ENCODE measurements at regions not wholly inside any gene's neighbourhood (a gene's known extent, or its start where the extent isn't known, plus 50 kb on each side); places are given as distances from the start of the nearest gene placed in this dataset.

DNA sequence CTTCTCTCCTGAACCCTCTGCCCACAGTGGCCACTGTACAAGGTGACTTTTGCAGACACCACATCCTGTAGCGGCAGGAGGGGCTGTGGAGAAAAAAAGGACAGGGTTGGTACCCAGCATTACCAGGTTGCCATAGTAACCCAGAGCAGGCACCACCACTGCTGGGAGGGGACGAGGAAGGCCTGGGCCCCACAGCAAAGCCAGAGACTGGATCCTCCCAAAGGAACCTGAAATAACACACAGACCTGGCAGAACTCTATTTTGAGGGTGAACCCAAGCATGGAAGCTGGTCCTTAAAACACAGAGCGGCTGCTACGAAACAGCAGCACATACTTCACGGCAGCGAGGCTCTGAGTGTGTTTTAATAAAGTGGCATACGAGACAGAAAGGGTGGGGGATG, 380.6 kb downstream of the CTTN start:
- Mint-ChIP-seq H3K9me3 (peaks cover 0 to 11% (median 3%) of the 10 kb centered on the region in 7 donors), H3K36me3 (no peaks in the 10 kb centered on the region), H3K27me3 (peaks cover 0 to 6% (median 5%) of the 10 kb centered on the region in 3 donors), H3K27ac (no peak overlapping the region), H3K4me1 (no peaks in the 10 kb centered on the region), H3K4me3 (no peak overlapping the region)
- no peak for ATAC-seq (ENCODE audit: low read depth in 2 of 2)
- no peak for DNase-seq

GRCh38 chr11:70779433-70780245, 381.3 kb downstream of the CTTN start:
- no peak overlapping the region for H3K27ac Mint-ChIP-seq
- no peak overlapping the region for H3K4me3 Mint-ChIP-seq
- H3K9me3 Mint-ChIP-seq, result peaks cover 0 to 8% (median 3%) of the 10 kb centered on the region in 7 donors
- no peak for ATAC-seq (ENCODE audit: low read depth in 2 of 2)
- no peaks in the 10 kb centered on the region for H3K36me3 Mint-ChIP-seq
- H3K27me3 Mint-ChIP-seq, result peaks cover 0 to 6% (median 5%) of the 10 kb centered on the region in 3 donors
- no peak for DNase-seq
- H3K4me1 Mint-ChIP-seq, result no peaks in the 10 kb centered on the region

DNA sequence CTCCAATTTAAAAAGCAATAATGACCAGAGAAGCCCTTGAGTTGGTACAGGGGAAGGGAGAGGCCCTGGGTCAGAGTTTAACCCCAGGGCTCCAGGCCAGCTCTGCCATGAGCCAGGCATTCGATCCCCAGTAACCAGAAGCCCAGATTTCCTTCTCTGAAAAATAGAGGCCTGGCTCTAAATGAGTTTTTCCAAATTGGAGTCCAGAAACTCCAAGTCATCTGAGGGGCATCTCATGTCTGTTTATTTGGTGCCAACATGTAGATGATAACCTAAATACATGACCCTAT, 381.9 kb downstream of the CTTN start:
- H3K36me3 Mint-ChIP-seq, result no peaks in the 10 kb centered on the region
- peaks cover 0 to 8% (median 3%) of the 10 kb centered on the region in 7 donors for H3K9me3 Mint-ChIP-seq
- ATAC-seq (ENCODE audit: low read depth in 2 of 2), result no peak
- peaks cover 0 to 6% (median 5%) of the 10 kb centered on the region in 3 donors for H3K27me3 Mint-ChIP-seq
- no peak overlapping the region for H3K27ac Mint-ChIP-seq
- H3K4me1 Mint-ChIP-seq, result no peaks in the 10 kb centered on the region
- H3K4me3 Mint-ChIP-seq, result no peak overlapping the region
- no peak for DNase-seq

GRCh38 chr11:70782401-70782913, 384.1 kb downstream of the CTTN start:
- DNase-seq (no peak), ATAC-seq (ENCODE audit: low read depth in 2 of 2) (no peak)
- Mint-ChIP-seq H3K36me3 (no peaks in the 10 kb centered on the region), H3K4me1 (no peaks in the 10 kb centered on the region), H3K27me3 (peaks cover 0 to 1% (median 0%) of the 10 kb centered on the region in 3 donors), H3K27ac (no peak overlapping the region), H3K4me3 (no peak overlapping the region), H3K9me3 (peaks cover 0 to 1% (median 0%) of the 10 kb centered on the region in 7 donors)

DNA sequence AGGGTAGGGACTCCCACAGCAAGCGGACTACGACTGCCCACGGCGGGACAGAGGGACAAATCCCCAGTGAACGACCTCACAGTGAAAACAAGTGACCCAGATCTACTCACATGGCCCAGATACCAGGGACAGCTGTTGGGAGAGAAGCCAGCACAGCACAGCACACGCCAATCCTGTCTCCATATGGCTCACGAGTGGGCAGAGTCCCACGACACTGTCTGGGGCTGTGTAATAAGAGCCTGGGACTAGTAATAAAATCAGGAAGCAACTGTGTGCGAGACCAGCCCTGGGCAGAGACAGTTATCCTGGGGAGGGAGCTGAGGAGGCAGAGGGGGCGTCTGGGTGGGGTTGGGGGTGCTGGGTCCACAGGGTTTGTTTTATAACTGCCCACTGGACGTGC, 385.0 kb downstream of the CTTN start:
- no peaks in the 10 kb centered on the region for H3K27me3 Mint-ChIP-seq
- H3K27ac Mint-ChIP-seq, result no peak overlapping the region
- H3K9me3 Mint-ChIP-seq, result no peaks in the 10 kb centered on the region
- H3K4me3 Mint-ChIP-seq, result no peak overlapping the region
- H3K4me1 Mint-ChIP-seq, result no peaks in the 10 kb centered on the region
- no peak for DNase-seq
- ATAC-seq (ENCODE audit: low read depth in 2 of 2), result no peak
- no peaks in the 10 kb centered on the region for H3K36me3 Mint-ChIP-seq

GRCh38 chr11:70783821-70784220, 385.5 kb downstream of the CTTN start:
- H3K4me1 Mint-ChIP-seq, result no peaks in the 10 kb centered on the region
- no peak overlapping the region for H3K4me3 Mint-ChIP-seq
- no peak for DNase-seq
- ATAC-seq (ENCODE audit: low read depth in 2 of 2), result no peak
- no peak overlapping the region for H3K27ac Mint-ChIP-seq
- H3K36me3 Mint-ChIP-seq, result no peaks in the 10 kb centered on the region
- no peaks in the 10 kb centered on the region for H3K9me3 Mint-ChIP-seq
- no peaks in the 10 kb centered on the region for H3K27me3 Mint-ChIP-seq

DNA sequence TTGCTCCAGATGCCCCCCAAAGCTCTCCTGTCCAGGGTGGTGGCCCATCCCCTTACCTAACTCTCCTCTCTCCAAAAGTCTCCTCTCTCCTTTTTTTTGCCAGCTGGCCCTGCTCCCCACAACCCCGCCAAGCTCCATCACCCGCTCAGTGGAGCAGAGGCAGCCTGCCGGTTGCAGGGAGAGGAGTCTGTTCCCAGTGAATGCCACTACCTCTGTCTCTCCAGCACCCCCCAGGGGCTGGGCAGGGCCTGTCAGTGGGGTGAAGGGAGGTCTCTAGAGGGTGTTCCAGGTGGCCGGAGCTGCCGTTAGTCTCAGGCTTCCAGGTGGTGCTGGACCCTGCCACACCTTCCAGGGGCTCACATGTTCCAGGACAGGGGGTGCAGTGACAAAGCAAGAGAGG, 387.0 kb downstream of the CTTN start:
- no peak overlapping the region for H3K27ac Mint-ChIP-seq
- H3K4me3 Mint-ChIP-seq, result no peak overlapping the region
- H3K27me3 Mint-ChIP-seq, result no peaks in the 10 kb centered on the region
- ATAC-seq (ENCODE audit: low read depth in 2 of 2) (no peak), DNase-seq (no peak)
- H3K9me3 Mint-ChIP-seq, result no peaks in the 10 kb centered on the region
- no peaks in the 10 kb centered on the region for H3K36me3 Mint-ChIP-seq
- H3K4me1 Mint-ChIP-seq, result no peaks in the 10 kb centered on the region

DNA sequence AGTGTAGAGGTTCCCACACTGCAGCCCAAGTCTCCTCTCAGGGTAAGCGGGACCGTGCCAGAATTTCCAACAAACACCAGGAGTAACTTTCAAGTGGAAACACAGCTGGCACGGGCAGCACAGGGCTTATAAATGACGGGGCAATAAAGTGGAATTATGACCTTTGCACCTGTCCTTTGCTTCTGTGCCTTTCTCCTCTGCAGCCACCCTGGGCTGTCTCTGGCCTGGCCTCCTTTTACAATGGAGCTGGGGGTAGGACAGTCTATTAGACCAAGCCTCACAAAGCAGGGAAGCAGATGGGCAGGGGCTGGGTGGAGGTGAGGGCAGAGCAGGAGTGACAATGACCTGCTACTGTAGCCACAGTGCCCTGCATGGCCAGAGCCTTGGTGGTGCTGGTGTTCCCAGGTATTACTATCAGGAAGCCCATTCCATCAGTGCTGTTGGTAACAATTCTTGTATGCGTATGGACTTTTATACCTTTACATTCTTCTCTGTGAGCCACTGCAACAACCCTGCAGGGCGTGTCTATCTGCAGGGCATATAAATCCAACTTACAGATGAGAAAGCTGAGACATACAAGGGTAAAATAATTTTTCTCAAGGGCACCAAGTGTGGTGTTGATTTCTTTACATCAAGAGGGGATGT, 387.8 kb downstream of the CTTN start:
- ATAC-seq (ENCODE audit: low read depth in 2 of 2), result no peak
- Mint-ChIP-seq H3K9me3 (peaks cover 0 to 6% (median 0%) of the 10 kb centered on the region in 7 donors), H3K36me3 (no peaks in the 10 kb centered on the region), H3K27me3 (no peaks in the 10 kb centered on the region), H3K4me1 (no peaks in the 10 kb centered on the region), H3K4me3 (no peak overlapping the region), H3K27ac (no peak overlapping the region)
- no peak for DNase-seq

DNA sequence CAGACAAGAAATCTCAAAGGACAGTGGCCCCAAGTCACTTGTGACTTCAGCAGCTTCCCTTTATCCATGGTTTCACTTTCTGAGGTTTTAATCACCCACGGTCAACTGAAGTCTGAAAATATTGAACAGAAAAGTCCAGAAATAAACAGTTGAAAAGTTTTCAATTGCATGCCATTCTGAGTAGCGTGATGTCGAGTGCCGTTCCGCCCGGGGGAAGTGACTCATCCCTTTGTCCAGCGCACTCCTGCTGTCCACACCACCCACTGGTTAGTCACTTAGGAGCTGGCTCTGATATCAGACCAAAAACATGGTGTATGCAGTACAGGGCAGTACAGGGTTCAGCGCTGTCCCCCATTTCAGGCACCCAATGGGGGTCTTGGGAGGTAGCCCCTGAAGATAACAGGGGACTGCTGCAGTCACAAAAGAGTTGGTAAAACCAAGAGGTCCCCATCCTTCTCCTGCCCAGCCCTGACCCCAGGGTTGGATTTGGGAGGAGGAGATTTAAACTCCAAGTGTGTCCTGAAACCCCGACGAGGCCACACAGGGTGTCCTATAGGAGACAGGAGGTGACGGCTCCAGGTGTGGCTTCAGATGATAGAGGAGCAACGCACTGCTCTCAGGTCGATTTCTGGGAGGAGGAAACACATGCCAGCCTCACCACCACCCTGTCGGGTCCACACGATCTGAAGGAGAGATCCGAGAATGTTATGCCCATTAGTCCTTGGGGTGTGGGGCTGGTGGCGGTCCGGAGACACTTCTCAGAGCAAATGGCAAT, 390.1 kb downstream of the CTTN start:
- DNase-seq (no peak), ATAC-seq (ENCODE audit: low read depth in 2 of 2) (no peak)
- H3K9me3 Mint-ChIP-seq, result peaks cover 4 to 28% (median 10%) of the 10 kb centered on the region in 7 donors
- no peaks in the 10 kb centered on the region for H3K27me3 Mint-ChIP-seq
- no peaks in the 10 kb centered on the region for H3K4me1 Mint-ChIP-seq
- H3K36me3 Mint-ChIP-seq, result peaks cover 0 to 3% of the 10 kb centered on the region in 2 donors
- peak overlapping the region in 1 of 6 donors; percentile 65 for H3K27ac Mint-ChIP-seq
- no peak overlapping the region for H3K4me3 Mint-ChIP-seq

DNA sequence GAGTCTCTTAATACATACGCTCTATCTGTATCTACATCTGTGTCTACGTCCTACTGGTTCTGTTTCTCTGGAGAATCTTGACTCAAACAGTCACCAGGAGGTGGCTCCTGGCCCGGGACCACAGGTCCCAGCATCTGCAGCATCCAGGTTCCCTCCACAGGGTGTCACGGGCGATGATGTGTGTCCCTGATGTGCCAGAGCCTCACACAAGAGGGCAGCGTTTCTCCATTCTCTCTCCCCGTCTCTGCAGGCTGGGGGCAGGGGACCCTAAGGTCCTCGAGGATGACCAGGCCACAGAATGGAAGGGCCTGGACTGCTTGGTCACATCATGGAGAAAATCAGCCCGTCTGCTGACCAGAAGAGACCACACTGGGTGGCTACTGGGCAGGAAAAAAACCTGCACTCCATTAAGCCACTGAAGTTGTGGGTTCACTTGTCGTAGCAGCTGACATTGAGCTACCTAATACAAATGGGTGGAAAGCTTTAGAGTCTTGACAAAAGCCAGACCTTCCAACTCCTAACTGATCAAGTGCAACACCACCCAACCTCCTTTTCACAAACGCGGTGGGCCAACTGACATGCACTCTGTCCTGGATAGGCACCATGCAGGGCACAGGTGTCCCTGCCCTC, 392.5 kb downstream of the CTTN start:
- ATAC-seq (ENCODE audit: low read depth in 2 of 2) (no peak), DNase-seq (no peak)
- H3K4me3 Mint-ChIP-seq, result no peak overlapping the region
- H3K27ac Mint-ChIP-seq, result no peak overlapping the region
- peaks cover 7 to 48% (median 24%) of the 10 kb centered on the region in 7 donors for H3K9me3 Mint-ChIP-seq
- H3K4me1 Mint-ChIP-seq, result no peaks in the 10 kb centered on the region
- H3K36me3 Mint-ChIP-seq, result peaks cover 0 to 9% of the 10 kb centered on the region in 2 donors
- H3K27me3 Mint-ChIP-seq, result no peaks in the 10 kb centered on the region

DNA sequence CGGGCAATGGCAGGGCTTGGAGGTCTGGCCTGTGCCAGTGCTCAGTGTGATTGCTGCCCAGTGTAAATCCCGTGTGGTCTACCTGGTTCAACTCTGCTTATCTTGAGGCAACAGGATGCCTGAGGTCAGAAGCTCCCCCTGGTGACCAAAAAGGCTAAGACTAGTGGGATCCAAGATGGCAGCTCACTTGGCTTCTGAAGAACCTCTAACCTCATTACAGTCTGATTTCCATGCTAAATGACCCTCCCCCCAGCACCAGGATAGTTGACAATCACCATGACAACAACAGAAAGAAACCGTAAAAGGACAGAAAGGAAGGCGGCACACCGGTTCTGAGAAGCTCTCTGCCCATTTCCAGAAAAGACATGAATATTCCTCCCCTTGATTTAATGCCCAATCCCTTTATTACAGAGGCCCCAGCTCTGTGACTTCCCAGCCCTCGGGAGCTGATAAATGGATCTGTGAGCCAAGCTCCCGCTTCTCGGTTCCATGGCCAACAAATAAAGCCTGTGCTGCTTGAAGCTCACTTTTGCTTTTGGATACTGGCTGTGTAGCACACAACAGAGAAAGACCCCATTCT, 398.4 kb downstream of the CTTN start:
- peaks cover 0 to 17% of the 10 kb centered on the region in 2 donors for H3K36me3 Mint-ChIP-seq
- ATAC-seq (ENCODE audit: low read depth in 2 of 2), result no peak
- no peak for DNase-seq
- peaks cover 0 to 10% (median 0%) of the 10 kb centered on the region in 3 donors for H3K27me3 Mint-ChIP-seq
- no peaks in the 10 kb centered on the region for H3K4me1 Mint-ChIP-seq
- H3K27ac Mint-ChIP-seq, result no peak overlapping the region
- H3K4me3 Mint-ChIP-seq, result no peak overlapping the region
- peaks cover 15 to 52% (median 32%) of the 10 kb centered on the region in 7 donors for H3K9me3 Mint-ChIP-seq

GRCh38 chr11:70798296-70798695, 400.0 kb downstream of the CTTN start:
- no peaks in the 10 kb centered on the region for H3K4me1 Mint-ChIP-seq
- no peak for DNase-seq
- H3K36me3 Mint-ChIP-seq, result peaks cover 0 to 20% of the 10 kb centered on the region in 2 donors
- peaks cover 9 to 36% (median 23%) of the 10 kb centered on the region in 7 donors for H3K9me3 Mint-ChIP-seq
- ATAC-seq (ENCODE audit: low read depth in 2 of 2), result no peak
- H3K4me3 Mint-ChIP-seq, result no peak overlapping the region
- peak overlapping the region in 1 of 6 donors; percentile 87 for H3K27ac Mint-ChIP-seq
- peaks cover under 1 to 23% (median 7%) of the 10 kb centered on the region in 3 donors for H3K27me3 Mint-ChIP-seq

GRCh38 chr11:70799386-70799785, 401.1 kb downstream of the CTTN start:
- DNase-seq (no peak), ATAC-seq (ENCODE audit: low read depth in 2 of 2) (no peak)
- Mint-ChIP-seq H3K9me3 (peaks cover 7 to 26% (median 14%) of the 10 kb centered on the region in 7 donors), H3K27me3 (peaks cover 9 to 34% (median 18%) of the 10 kb centered on the region in 3 donors), H3K27ac (no peak overlapping the region), H3K4me1 (peaks cover 0 to 3% (median 0%) of the 10 kb centered on the region in 3 donors), H3K4me3 (no peak overlapping the region), H3K36me3 (peaks cover 0 to 19% of the 10 kb centered on the region in 2 donors)
